Lower leg skin (tissue), 4 donors: ENCODE measurements at regions not wholly inside any gene's neighbourhood (a gene's known extent, or its start where the extent isn't known, plus 50 kb on each side); places are given as distances from the start of the nearest gene placed in this dataset.

Experiments
- DNase-seq, 2 donors: peaks; one replicate each; pipeline ENCODE4 v3.0.0-alpha.2; 2019; ENCODE audit warnings: low spot score in 2 of 2
- H3K4me3 ChIP-seq: fragments of 200-600 bp; sonication (generic); 2 replicates; pipeline ENCODE4 v1.5.1; 2017; ENCODE audit warnings: mild to moderate bottlenecking, low read depth; ENCODE audit not compliant: poor library complexity, severe bottlenecking
- CTCF ChIP-seq, 3 donors: fragments of 450-650 bp; IDR thresholded peaks; one replicate each; pipeline ENCODE4 v1.5.1; 2016; ENCODE audit warnings: antibody characterized with exemption in 3 of 3, mild to moderate bottlenecking in 3 of 3, moderate library complexity in 2 of 3
- POLR2A ChIP-seq, 2 donors: fragments of 450-650 bp; IDR thresholded peaks; one replicate each; pipeline ENCODE4 v1.6.1; 2016 to 2017; ENCODE audit warnings: antibody characterized with exemption in 2 of 2, mild to moderate bottlenecking in 1 of 2, moderate library complexity in 1 of 2
- WGBS, 2 donors: methylation state at CpG; one replicate each; pipeline ENCODE4 v1.1.5; 2018; 5-methylcytosine and 5-hydroxymethylcytosine counted together
- intact Hi-C: fragments of 100-400 bp; cut with DNase I; formaldehyde crosslinking; loops from one replicate; pipeline ENCODE4 v1.15.0; 2023; ENCODE audit warnings: low total_unique reads

- 81 to 84% methylated on average over 4 of the region's 4 CpGs for WGBS, 2 donors
- TF ChIP-seq POLR2A (IDR thresholded peaks at IDR 0.05) (no peak), CTCF (IDR thresholded peaks at IDR 0.05) (no peak)
- H3K4me3 ChIP-seq: no peak overlapping the region
- intact Hi-C loops: loop anchor here (2.0 kb wide), 1 partner anchor 48 kb away; no protein-coding TSS in a partner anchor
- no peak for DNase-seq
Measured at GRCh38 chr4:185894481-185894880, 82.5 kb upstream of the SORBS2 start.

GRCh38 chr4:185895351-185895750 is 83.4 kb upstream of the SORBS2 start:
- intact Hi-C loops: loop anchor here (2.0 kb wide), 1 partner anchor 47 kb away; no protein-coding TSS in a partner anchor
- DNase-seq: no peak
- H3K4me3 ChIP-seq: no peak overlapping the region
- TF ChIP-seq CTCF (IDR thresholded peaks at IDR 0.05): no peak
- TF ChIP-seq POLR2A (IDR thresholded peaks at IDR 0.05): no peak
- WGBS, 2 donors: 95 to 98% methylated on average over 14 of the region's 14 CpGs

GRCh38 chr4:185895866-185896265 is 83.9 kb upstream of the SORBS2 start:
- H3K4me3 ChIP-seq: no peak overlapping the region
- 92 to 95% methylated on average over 3 of the region's 3 CpGs for WGBS, 2 donors
- no peak for DNase-seq
- TF ChIP-seq CTCF (IDR thresholded peaks at IDR 0.05) (no peak), POLR2A (IDR thresholded peaks at IDR 0.05) (no peak)
- intact Hi-C loops: loop anchor here (2.0 kb wide), 1 partner anchor 47 kb away; no protein-coding TSS in a partner anchor

GRCh38 chr4:185896817-185897488 is 85.0 kb upstream of the SORBS2 start:
- DNase-seq: no peak

GRCh38 chr4:185898413-185898812 is 86.4 kb upstream of the SORBS2 start:
- no peak overlapping the region for H3K4me3 ChIP-seq
- intact Hi-C loops: no loop called here
- DNase-seq: no peak
- TF ChIP-seq CTCF (IDR thresholded peaks at IDR 0.05) (no peak), POLR2A (IDR thresholded peaks at IDR 0.05) (no peak)
- 74 to 83% methylated on average over 8 of the region's 8 CpGs for WGBS, 2 donors

More at GRCh38 chr4:185896817-185897488, 85.0 kb upstream of the SORBS2 start:
- 77 to 79% methylated on average over 11 of the region's 11 CpGs for WGBS, 2 donors
- TF ChIP-seq POLR2A (IDR thresholded peaks at IDR 0.05) (no peak), CTCF (IDR thresholded peaks at IDR 0.05) (no peak)
- intact Hi-C loops: no loop called here
- H3K4me3 ChIP-seq: no peak overlapping the region

- 82 to 84% methylated on average over 4 of the region's 4 CpGs for WGBS, 2 donors
- DNase-seq: no peak
- no peak overlapping the region for H3K4me3 ChIP-seq
- intact Hi-C loops: no loop called here
- TF ChIP-seq CTCF (IDR thresholded peaks at IDR 0.05) (no peak), POLR2A (IDR thresholded peaks at IDR 0.05) (no peak)
Measured at GRCh38 chr4:185899833-185900232, 87.8 kb upstream of the SORBS2 start.
